Suppressor macrophage (primary cell): ENCODE measurements at regions not wholly inside any gene's neighbourhood (a gene's known extent, or its start where the extent isn't known, plus 50 kb on each side); places are given as distances from the start of the nearest gene placed in this dataset.

Experiments used
- DNase-seq, 4 experiments: peaks; one replicate each; pipeline ENCODE4 v3.0.0-alpha.2; 2020 to 2022

DNA sequence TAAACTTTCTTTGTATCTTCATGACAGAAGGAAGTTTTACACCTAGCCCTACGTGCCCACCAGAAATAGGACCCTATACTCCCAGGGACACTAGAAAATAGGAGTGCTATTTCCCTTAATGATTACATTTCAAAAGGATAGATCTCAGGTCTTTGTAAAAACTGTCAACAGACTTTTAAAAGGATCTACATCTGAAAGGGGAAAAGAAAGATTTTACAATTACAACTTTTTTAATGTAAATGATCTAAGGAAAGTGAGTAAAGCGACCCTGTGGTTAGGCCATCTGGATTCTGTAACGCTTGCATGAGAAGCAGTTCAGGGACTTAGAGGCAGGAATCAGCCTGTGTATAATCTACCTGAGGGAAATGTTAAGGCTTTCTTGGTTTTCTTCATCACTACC is 431.8 kb upstream of the MC4R start:
- DNase-seq, result no peak

DNA sequence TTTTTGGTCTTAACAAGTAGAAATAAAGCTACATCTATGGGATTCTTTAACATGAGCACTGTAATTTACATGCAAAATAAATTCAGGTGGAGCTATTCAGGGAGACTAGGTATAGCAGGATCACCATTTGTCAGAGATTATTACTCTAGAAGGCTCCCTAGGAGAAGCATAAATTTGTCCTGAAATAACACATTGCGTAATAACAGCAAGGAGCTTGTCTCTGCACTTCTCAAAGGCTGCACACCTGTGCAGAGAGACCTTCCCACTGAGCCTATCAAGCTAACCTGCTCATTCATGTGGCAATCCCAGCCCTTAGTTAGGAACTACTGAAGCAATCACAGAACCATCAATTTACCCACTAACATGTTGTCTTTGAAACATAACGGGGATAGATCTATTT is 437.4 kb upstream of the MC4R start:
- no peak for DNase-seq

- DNase-seq, result no peak
Measured at GRCh38 chr18:60812921-60813320, 440.3 kb upstream of the MC4R start.

DNA sequence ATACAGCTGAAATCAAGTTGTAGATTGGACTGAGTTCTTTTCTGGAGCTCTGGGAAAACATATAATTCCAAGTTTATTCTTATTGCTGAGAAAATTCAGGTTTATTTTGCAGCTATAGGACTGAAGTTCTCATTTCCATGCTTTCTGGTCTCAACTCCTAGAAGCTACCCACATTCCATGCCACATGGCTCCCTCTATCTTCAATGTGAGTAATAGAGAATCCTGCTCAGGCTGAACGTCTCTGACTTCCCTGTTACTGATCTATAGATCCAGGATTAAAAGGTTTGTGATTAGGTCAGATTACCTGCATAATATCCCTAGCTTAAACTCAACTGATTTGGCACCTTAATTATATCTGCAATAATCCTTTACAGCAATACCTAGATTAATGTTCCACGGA is 453.8 kb upstream of the MC4R start:
- DNase-seq, result no peak

- DNase-seq, result no peak
Measured at GRCh38 chr18:60831971-60832370, 459.4 kb upstream of the MC4R start.

- DNase-seq, result peak; percentile 5 to 30 (median 18)
Measured at GRCh38 chr18:60838677-60839076, 466.1 kb upstream of the MC4R start.

DNA sequence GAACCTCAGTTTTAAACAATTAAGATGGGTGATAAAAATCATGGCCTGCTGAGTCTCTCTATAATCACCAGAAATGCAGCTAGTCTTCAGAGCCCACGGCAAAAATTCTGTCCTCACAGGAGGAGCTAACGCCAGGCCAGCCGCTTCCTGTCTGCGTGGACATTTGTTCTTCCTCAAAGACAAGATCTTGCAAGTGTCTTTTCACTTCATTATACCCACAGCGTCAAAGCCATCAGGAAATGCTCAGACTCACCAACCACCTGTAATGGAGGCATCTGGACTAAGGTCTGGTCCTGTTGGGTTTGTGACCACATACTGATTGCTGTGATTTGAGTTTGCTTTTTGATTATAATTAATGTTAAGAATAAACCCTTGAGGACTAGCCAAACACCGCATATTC is 473.8 kb upstream of the MC4R start:
- DNase-seq, result no peak

GRCh38 chr18:60847517-60847916 is 474.9 kb upstream of the MC4R start:
- DNase-seq, result no peak

DNA sequence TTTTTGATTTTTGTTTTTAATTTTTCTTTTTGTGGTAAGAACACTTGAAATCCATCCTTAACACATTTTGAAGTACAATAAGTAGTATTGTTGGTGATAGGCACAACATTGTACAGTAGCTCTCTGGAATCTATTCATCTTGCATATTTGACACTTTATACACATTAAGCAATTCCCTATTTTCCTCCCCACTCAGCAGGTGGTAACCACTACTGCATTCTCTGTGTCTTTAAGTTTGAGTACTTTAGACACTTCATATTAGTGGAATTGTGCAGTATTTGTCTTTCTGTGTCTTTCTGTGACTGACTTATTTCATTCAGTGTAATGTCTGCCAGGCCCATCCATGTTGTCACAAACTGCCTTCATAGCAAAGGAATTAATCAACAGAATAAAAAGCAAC is 471.7 kb upstream of the CDH20 start:
- no peak for DNase-seq

DNA sequence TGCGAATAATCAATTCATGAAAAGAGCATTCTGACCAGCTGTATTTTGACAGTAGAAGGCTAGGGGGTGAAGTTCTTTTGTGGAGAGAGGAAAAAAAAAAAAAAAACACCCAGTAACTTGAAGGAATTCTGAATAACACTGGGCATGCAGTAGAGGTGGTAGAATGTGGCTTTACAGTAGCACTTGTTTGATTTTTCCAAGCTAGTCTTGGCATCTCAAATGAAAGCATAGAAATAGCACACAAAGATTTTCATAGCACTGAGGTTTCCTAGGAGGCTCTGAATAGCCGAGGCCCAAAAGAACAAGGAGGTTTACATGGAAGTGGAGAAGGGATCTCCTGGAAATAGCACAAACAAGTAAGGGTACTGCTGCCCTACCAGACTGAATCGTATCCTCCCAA is 470.2 kb upstream of the CDH20 start:
- DNase-seq, result no peak

DNA sequence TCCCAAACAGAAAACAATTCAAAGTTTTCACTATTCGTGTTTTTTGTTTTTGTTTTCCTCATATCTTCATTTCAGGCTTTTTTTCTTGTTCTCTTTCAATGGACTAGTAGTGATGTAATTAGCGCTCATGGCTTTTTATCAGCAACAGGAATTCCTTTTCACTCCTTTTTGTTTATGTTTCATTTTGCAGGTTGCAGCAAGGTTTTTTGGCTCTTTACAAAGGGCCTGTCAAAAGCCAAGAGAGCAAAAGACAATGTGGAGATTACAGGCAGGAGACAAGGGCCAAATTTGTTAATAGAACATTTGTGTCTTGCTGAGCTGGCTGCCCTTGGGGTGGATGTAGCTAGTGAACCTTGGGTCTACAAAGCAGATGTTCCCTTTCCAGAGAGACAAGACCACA is 467.4 kb upstream of the CDH20 start:
- DNase-seq, result no peak

DNA sequence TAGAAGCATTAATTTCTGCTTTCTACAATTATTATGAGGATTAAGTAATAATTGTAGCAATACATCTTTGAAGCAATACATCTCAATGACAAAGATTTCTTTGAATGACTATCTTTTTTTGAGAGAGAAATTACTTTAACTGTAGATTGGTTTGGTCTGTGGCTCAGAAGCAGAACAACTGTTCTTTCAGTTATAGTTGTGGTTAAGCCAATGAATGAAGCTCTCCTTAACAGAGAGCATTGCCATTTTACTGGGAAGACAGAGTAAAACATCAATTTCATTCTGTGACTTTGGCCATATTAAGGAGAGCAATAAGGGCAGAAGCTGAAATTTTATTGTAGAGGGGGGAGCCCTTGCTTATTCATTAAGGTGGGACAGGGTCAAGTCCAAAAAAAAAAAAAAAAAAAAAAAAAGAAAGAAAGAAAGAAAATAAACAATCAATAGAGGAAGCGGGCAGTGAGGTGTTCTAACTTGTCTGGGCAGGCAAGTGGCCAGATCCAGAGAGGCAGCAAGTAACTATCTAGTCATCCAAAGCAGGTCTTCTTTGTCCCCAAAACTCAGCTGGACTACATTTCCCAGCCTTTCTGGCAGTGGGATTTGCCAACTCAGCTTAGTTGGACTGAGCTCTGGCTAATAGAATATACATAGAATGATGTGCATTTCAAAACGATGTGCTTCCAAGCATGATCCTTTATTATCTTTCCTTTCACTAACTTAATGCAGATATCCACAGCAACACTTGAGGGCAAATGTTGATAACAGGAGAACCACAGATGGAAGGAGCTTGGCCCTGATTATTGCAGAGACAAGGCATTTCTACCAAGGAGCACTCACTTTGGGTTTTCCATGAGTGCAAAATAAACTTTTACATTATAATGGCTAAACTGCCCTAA is 462.7 kb upstream of the CDH20 start:
- DNase-seq, result no peak

DNA sequence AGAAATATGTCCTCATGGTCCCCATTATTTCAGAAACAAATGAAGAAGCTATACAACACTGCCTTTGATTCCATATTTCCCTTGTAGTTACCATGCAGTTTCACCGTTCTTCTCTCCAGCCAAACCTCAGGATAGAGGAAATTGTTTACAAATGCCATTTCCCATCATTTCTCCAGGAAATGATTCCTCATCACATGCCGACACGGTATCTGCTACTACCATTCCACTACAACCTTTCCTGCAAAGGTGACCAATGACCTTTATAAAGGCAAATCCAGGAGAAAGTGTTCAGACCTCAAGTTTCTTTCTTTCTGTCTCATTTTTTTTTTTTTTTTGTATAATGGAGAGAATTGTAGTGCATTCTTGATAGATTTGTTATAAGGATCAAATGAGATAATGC is 460.8 kb upstream of the CDH20 start:
- DNase-seq, result no peak

DNA sequence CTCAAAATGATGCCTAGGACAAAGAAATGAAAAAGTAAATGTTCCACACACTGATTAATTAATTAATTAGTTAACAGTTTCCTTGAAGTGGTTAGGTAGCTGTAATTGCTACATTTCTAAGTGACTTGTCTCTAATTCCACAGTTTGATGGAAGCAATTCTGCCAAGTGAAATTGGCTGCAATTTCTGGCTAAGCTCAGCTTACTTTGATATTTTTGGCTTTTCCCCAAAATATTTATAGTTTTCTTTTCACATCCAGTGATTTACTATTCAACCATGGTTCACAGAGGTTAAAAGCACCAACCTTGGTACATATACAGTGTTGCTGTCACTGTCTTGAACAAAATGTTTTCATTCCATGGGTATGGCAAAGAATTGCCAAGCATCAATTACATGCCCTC is 459.5 kb upstream of the CDH20 start:
- DNase-seq, result no peak

GRCh38 chr18:60875957-60876507 is 457.2 kb upstream of the CDH20 start:
- no peak for DNase-seq

DNA sequence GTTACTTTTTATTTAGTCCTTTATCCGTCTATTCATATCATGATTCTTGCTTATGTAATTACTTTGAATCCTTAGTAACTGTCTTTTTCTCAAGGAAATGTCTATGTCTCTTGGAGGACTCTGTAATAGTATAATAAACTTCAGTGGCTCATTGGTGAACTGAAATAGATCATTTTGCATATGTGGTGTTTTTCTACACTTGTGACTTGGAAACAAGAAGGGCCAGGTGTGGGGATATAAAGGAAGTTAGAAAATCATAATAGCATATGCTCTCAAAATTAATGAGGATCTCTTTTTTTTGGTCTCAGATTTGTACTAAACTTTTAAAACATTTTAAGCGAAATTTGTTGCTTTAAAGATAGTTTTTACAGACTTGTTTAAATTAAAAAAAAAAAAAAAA is 453.0 kb upstream of the CDH20 start:
- no peak for DNase-seq

- no peak for DNase-seq
Measured at GRCh38 chr18:60883587-60883986, 449.6 kb upstream of the CDH20 start.

DNA sequence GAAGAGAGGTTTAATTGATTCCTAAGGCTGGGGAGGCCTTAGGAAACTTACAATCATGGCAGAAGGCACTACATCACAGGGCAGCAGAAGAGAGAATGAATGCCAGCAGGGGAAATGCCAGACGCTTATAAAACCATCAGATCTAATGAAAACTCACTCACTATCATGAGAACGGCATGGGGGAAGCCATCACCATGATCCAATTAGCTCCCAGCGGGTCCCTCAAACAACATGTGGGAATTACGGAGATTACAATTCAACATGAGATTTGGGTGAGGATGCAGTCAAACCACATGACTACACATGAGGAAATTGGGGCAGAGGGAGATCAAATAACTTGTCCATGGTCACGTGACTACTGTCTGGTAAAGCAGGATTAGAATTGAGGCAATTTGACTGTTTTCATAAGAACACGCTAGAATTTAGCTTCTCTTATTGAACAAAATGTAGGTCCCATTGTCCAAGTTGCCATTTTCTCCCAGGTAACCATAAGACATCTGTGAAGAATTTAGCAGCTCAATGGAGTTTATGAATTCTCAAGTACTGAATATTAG is 445.1 kb upstream of the CDH20 start:
- no peak for DNase-seq

DNA sequence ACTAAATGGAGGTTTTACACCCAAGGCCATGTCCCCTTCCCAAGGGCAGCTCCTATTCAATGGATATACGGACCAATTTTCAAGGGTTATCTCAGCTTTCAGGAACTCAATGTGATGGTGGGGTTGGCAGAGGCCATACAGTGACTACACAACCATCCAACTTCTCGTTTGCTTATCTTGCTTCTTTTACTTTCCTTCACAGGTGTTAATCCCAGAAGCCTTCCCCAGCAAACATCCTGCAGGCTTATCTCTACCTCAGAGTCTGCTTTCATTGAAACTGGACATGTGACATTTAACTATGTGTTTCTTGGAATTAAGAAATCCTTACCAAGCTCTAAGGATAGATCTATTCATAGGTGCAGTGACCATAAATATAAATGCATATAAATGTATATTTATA is 443.8 kb upstream of the CDH20 start:
- no peak for DNase-seq

DNA sequence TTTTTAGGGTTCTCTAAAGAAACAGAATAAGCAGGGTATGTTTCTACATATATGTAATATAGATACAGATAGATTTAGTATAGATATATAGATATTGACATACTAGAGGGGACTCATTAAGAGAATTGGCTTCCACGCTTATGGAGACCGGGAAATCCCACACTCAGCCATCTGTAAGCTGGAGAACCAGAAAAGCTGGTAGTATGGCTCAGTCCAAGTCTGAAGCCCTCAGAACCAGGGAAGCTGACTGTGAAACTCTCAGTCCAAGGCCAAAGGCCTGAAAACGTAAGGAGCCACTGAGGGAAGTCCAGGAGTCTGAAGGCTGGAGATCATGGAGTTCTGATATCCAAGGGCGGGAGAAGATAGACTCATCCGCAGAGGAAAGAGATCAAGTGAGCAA is 441.3 kb upstream of the CDH20 start:
- no peak for DNase-seq

DNA sequence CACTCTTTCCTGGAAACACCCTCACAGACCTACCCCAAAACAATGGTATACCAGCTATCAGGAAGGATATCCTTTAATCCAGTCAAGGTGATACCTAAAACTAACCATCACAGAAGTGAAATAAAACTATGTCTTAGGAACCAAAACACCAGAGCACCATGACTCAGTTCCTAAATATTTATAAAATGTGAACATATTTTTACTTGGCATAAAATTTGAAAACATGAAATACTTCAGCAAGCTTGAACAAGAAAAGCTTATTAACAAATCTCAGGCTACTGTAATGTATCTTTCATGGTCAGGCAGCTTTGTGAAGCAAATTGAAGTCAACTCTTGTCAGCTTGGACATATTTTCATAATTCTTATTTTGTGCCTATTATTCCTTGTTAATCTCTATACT is 440.8 kb upstream of the CDH20 start:
- DNase-seq, result no peak

- DNase-seq, result peak in 1 of 4 experiments; percentile 1
Measured at GRCh38 chr18:60892855-60893254, 440.4 kb upstream of the CDH20 start.

DNA sequence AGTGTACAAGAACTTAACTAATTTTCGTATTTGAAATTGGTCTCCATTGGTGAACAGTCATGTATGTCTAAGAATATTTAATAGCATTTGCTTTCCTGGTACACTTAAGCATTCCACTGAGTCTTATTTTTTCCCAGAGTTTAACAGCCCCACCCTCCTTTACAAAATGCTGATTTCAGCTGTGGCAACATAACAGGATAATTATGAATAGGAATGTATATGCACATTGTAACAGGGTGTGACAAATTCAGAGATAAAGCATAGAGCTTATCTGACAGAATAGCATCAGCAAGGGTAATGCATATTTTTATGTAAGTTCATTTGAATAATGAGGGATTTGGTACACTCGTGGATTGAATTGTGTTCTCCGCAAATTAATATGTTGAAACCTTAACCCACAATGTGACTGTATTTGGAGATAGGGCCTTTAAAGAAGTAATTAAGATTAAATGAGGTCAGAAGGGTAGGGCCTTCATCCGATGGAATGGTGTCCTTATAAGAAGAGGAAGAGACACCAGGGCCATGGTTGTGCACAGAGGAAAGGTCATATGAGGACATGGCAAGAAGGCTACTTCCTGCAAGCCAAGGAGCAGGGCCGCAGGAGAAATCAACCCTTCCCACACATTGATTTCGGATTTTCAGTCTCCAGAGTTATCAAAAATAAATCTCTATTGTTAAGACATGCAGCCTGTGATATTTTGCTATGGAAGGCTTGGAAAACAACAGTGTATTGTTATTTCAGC is 439.7 kb upstream of the CDH20 start:
- no peak for DNase-seq
